SK-N-MC (cell line): ENCODE measurements at regions not wholly inside any gene's neighbourhood (a gene's known extent, or its start where the extent isn't known, plus 50 kb on each side); places are given as distances from the start of the nearest gene placed in this dataset.

ENCODE experiments used
- EZH2 ChIP-seq: fragments of 200-600 bp; sonication (generic); IDR thresholded peaks from one replicate; pipeline ENCODE4 v1.6.1; 2017; ENCODE audit warnings: antibody characterized with exemption
- FOXP2 ChIP-seq: optimal IDR thresholded peaks from 2 replicates; pipeline ENCODE3; 2011; ENCODE audit warnings: mild to moderate bottlenecking, moderate library complexity; ENCODE audit not compliant: insufficient read depth; ENCODE audit errors: extremely low read length, control extremely low read depth
- POLR2AphosphoS5 ChIP-seq: IDR thresholded peaks from 2 replicates; pipeline ENCODE4 v1.6.1; 2012; ENCODE audit warnings: mild to moderate bottlenecking, low read depth, low read length, borderline replicate concordance

- no peak for TF ChIP-seq POLR2AphosphoS5
- TF ChIP-seq EZH2: no peak
- TF ChIP-seq FOXP2: no peak
These were observed 152.1 kb downstream of the RPL10L start for GRCh38 chr14:46499521-46499920.
